ENCODE measurements at regions not wholly inside any gene's neighbourhood (a gene's known extent, or its start where the extent isn't known, plus 50 kb on each side); places are given as distances from the start of the nearest gene placed in this dataset.

DNA sequence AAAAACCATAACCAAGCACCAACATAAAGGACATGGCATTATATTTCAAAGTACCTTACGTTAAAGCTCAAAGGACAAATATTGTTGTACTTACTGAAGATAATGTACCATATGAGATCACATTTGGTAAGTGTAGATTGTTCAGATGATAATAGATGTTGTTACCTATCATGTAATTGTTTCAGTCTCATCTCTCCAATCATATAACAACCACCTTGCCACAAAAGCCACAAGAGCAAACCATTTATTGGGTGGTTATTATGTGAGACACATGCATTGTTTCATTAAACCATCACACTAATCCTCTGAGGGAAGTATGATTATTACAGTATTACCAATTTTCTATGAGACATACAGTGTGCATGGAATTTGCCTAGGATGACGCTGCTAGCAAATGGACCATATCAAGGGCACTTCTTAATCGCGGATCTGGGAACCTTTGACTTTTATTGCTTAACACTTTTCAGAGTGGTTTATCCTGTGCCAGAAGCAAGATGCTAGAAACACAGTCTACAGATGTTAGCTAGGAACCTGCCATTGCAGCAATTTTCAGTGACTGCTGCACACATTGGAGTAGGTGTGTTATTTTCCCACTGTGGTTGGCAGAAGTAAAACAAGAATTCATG is 149.8 kb upstream of the AKIRIN2 start:
- no peak for DNase-seq

DNA sequence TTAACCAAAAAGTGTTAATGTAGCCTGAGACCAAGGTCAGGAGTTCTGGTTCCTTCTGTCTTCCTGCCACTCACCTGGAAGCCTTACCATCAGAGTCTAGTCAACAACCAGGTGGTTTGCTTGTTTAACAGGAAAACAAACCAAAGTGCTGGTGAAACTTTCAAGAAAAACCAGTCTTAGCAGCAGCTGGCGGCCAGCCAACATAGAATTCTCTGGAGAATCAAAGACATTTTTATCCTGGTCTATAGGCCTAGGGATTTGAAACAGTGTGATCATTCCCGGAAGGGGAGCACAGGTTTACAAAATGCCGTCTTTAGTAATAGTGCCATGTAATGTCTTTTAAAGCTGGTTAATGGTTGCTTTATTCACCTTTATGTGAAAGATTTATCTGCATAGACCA is 146.6 kb upstream of the AKIRIN2 start:
- DNase-seq: no peak

DNA sequence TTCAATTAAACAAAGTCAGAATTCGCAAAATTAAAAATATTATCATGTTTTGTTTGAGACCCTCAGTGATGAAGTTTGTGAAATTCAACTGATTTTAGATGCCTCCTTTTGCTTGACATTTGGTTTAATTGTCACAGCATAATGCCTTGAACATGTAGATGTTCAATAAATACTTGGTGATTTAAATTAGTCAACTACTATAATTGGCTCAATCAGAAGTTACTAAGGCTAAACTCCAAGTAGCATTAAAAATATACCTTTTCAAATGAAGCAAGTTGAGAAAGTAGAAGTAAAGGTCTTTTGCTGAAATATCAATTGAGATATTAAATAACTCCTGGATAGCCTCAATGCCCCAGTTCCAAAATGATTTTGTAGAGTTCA is 145.8 kb upstream of the AKIRIN2 start:
- no peak for DNase-seq

DNA sequence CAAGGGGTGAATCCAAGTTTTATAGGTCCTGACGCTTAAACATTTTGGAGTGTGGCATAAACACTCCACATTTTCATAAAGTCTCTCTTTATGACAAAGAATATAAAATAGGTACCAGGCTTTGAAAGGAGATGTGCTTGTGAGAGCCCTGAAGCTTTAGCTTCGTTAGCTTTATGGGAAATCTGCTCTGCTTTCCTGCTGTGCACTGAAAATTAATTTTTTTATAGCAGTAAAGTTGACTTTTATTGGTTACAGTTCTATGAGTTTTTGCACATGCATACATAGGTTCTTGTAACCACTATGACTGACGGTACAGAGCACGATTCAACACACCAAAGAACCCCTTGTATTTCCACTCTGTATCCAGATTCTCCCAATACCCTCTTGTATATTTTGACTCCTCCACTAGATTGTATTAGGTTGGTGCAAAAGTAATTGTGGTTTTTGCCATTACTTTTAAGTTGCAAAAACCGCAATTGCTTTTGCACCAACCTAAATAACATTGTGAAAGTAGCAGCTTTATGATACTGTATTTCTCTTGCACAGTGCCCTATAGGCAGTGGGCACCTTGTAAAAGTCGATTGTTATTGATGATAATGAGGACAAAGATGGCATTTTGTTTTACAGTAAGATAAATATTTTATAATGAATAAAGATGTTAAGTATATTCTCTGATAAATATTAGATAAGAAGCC is 145.2 kb upstream of the AKIRIN2 start:
- no peak for DNase-seq

DNA sequence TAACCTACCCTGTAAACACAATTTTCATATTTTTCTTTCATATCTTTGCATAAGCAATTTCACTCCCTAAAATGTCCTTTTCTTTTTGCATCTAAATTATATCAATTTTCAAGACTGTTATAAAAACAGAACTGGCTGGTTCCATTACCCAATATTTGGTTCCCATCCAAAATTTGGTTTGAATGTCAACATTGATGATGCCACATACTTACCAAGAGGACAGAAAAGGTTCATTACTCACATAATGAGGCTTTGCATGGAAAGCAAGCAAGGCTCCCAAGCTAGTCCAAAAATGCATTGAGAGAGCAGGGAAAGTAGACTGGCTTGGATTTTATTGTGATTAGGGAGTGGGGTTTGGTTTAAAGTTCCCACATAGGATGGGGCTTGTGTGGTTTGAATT is 144.4 kb upstream of the AKIRIN2 start:
- no peak for DNase-seq

DNA sequence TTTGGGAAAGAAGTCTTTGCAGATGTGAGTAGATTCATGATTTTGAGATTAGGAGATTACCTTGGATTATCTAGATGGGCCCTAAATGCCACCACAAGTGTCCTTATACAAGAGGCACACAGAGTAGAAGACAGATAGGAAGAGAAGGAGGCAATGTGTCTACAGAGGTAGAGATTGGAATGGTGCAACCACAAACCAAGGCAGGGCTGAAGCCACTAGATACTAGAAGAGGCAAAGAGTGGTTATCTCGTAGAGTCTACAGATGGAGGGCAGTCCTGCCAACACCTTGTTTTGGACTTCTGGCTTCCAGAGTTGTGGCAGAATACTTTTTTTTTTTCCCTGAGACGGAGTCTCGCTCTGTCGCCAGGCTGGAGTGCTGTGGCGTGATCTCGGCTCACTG is 138.3 kb upstream of the AKIRIN2 start:
- no peak for DNase-seq

DNA sequence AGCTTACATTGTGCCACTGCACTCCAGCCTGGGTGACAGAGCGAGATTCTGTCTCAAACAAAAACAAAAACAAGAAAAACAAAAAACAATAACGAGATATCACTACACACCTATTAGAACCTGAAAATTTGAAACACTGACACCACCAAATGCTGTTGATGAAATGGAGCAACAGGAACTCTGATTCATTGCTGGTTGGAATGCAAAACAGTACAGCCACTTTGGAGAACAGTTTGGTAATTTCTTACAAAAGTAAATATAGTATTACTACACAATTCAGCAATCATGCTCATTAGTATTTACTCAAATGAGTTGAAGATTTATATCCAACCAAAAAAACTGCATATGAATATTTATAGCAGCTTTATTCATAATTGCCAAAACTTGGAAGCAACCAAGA is 135.8 kb upstream of the AKIRIN2 start:
- DNase-seq: no peak

DNA sequence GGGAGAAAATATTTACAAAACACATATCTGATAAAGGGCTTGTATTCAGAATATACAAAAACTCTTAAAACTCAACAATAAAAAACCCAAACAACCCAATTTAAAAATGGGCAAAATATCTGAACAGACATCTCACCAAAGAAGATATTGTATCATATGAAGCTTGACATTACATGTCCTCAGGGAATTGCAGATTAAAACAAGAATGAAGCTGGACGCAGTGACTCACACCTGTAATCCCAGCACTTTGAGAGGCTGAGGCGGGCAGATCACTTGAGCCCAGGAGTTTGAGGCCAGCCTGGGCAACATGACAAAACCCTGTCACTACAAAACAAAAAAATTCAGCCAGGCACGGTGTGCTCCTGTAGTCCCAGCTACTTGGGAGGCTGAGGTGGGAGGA is 135.4 kb upstream of the AKIRIN2 start:
- no peak for DNase-seq

DNA sequence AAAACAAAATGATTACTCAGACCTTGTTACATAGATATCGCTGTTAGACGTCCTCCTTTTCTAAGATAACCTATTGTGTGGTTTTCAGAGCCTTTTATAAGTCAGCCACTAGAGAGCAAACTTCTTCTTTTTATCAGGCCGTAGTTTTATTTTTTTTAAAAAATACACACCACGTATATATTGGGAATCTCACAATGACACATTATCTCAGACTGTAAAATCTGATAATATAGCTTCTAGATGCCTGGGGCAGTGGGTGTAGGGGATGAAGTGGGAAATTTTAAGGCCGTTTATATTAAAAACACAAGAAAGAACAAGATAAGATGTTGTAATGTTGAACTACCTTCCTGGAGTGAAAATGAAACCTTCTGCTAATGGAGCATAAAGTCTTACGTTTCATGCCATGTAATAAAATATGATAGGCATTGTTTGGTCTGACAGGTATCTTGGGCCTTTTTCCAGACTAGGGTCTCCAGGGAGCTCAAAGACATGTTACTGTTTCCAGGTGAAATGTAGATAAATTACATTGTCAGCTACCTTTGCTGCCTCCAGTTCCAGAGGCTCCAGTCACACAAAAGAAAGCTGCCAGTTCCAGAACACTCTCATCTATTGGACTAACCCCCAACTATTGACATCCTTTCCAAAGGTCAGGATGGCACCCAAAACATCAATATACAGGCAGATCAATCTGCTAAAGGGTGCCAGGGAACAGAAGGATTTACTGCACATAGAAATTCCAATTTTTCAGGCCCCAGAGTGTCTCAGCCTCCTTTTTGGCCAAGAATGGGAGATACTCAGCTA is 130.2 kb upstream of the AKIRIN2 start:
- peak; percentile 22 for DNase-seq

DNA sequence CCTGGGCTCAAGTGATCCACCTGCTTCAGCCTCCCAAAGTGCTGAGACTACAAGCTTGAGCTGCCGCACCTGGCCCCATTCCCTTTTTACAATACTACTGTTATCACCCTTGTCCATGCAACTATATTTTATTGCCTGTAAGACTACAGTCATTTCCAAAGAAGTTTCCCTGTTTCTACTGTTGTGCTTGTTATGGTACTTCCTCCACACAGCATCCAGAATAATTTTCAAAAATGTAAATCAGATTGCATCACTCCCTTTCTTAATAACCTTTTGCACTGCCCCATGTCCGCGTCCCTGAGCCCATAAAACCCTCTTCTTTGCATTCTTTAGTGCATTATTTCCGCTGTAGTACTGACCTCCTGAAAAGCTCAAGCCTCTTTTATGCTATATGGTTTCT is 128.9 kb upstream of the AKIRIN2 start:
- DNase-seq: no peak

DNA sequence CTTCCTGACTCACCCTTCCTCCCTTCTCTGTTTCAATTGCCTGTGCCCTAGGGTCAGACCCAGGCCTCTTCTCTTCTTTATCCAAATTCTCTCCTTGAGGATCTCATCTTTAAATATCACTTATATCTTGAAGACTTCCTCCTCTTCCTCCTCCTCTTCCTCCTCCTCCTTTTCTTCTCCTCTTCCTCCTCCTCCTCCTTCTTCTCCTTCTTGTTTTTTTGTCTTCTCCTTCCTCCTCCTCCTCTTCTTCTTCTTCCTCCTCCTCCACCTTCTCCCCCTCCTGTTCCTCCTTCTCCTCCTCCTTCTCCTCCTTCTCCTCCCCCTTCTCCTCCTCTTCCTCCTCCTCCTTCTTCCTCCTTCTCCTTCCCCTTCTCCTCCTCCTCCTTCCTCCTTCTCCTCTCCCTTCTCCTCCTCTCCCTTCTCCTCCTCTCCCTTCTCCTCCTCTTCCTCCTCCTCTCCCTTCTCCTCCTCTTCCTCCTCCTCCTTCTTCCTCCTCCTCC is 127.6 kb upstream of the AKIRIN2 start:
- no peak for DNase-seq

DNA sequence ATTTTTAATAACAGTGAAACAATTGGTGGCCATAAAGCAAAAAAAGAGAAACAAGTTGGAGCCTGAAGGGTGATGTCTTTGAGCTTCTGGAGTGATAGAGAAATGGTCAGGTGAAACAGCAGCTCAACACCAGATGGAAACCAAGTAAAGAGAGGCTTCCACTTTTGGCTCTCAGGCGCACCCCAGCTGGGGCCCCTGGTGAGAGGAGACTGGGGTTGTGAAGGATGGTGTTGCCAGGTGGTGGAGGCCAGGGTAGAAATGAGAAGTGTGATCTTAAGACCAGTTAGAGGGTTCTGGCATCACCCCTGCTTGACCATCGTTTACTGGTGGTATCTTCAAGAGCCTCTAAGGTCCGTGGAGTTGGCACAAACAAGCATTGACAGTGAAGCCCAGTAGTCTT is 126.0 kb upstream of the AKIRIN2 start:
- no peak for DNase-seq

DNA sequence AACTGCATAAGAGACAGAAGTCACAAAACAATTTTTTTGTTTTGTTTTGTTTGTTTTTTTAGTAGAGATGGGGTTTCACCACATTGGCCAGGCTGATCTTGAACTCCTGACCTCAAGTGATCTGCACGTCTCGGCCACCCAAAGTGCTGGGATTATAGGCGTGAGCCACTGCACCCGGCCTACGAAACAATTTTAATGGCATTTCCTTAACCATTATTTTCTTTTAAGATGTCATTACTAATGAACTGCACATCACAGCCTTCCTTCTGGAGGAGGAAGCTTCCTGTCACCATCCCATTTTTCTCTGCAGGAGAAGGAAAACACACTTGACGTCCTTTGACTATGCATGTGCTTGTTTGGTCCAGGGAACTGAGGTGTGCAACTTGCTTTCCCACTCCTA is 125.3 kb upstream of the AKIRIN2 start:
- DNase-seq: peak; percentile 27

DNA sequence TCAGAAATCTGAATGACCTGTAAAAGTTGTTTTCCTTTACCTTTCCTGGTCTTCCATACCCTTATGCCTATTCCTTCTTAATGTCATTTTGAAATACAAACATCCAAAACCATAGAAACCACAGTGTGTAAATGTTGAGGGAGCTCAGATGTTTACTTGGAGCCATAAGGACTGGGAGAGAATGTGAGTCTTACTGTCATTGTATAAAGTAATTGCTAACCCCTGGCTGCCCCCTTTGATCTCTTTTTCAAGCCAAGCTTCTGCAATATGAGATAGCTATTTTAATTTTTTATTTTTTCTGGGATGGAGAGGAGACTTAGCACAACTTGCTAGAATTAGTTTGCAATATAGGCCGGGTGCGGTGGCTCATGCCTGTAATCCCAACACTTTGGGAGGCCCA is 124.4 kb upstream of the AKIRIN2 start:
- DNase-seq: peak; percentile 35

DNA sequence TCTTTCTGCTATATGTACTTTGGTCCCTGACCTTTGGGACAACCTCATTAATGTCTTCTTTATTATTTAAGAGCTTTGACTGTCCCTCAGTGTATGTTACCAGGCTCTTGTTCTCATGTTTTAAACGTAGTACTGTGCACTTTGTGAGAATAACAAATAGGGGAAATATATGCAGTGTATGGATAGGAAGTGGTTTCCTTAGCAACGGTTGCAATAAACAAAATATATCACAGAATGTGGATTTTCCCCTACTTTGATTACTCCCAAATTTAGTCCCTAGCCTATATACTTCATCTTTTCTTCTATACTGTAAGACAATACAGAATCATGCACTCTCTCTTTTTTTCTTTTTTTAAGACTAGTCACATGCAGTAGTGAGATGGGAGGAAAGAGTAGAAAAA is 123.8 kb upstream of the AKIRIN2 start:
- peak; percentile 35 for DNase-seq

DNA sequence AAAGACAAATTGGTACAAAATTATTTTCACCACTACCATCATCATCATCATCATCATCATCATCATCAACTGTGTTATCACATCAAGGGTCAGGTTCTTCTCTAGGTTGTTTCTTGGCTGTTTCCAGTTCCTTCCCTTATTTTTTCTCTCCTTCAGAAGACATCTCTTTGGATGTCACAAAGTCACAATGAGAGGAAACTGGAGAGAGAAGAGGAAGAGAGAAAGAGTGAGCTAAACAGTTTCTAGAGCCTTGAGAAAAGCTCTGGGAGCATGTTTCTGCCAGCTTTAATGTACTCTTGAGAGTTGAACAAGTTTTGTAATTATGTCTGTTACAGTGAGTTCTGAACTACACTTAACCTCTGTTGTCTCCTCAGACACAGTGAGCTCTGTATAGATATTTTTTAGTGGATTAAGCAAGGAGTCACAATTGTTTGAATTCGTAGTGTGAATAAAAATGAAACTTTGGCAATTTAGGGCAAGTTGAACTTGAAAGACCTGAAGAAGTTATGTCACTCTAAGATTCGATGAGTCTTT is 123.0 kb upstream of the AKIRIN2 start:
- DNase-seq: no peak

DNA sequence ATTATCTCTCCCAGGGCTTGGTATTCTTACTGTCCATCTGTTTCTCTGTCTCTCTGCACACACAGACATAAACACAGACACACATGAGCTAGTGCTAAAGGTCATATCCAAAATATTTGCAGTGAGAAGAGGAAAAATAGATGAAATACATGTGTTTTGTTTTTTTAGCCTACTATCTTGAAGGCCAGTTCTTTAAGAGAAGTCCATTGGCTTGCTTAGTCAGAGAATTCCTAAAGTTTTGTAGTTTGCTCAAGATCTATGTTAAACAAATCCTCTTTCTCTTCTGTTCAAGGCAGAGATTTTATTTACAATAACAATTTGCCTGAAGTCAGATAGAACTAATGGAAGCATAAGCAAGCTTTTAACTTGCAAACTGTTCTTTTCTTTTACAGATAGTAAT is 120.0 kb upstream of the AKIRIN2 start:
- no peak for DNase-seq

DNA sequence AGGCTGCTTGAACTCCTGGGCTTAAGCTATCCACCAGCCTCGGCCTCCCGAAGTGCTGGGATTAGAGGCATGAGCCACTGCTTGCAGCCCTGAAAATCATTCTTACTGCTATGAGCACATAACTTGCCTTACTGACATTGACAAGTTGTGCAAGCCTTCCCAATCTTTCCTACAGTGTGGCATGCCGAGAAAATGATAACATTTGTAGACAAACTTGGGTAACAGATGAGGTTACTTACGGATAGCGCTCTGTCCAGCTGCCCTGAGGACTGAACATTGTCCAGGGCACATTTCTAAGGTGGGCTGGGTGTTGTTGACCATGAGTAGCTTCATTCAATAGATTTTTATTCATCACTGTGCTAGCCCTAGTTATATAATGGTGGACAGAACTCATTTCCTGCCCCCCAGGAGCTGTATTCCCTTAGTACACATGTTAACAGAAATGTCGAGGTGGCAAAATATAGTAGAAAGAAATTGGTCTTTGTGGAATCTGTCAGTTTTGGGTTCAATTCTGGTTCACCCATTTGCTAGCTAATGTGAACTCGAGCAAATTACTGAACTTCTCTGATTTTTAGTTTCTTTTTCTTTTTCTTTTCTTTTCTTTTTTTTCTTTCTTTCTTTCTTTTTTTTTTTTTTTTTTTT is 118.4 kb upstream of the AKIRIN2 start:
- DNase-seq: no peak

DNA sequence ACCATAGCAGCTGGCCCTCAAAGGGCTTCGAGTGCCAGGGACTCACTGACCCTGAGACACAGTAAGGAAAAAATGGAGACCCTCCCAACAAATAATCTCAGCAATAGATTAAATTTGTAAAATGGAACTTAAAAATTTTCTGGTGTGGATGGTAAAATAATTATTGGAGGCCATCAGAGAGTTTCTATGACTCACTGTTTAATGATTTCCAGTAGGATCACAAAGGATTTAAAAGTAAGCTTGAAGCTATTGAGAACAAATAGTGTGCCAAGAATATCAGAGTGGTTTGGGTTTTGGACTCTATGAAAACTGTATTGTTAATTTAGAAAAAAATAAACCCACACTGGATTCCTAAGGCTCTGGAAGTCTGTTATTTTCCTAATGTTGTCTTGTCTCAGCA is 115.2 kb upstream of the AKIRIN2 start:
- no peak for DNase-seq

DNA sequence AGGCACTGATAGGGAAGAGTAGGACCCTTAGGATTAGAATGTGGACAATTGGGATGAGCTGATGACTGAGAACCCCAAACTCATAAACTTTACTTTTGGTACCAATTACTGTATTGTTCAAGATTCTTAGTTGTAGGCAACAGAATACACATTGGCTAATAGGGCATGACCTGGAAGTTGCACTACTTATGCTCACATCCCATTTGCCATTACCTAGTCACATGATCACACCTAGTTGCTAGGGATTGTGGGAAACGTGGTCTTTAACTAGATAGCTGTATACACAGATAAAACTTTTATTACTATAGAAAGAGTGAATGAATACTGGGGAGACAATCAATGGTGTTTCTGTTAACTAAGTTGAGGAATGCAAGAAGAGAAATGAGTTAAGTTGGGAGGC is 113.4 kb upstream of the AKIRIN2 start:
- no peak for DNase-seq

DNA sequence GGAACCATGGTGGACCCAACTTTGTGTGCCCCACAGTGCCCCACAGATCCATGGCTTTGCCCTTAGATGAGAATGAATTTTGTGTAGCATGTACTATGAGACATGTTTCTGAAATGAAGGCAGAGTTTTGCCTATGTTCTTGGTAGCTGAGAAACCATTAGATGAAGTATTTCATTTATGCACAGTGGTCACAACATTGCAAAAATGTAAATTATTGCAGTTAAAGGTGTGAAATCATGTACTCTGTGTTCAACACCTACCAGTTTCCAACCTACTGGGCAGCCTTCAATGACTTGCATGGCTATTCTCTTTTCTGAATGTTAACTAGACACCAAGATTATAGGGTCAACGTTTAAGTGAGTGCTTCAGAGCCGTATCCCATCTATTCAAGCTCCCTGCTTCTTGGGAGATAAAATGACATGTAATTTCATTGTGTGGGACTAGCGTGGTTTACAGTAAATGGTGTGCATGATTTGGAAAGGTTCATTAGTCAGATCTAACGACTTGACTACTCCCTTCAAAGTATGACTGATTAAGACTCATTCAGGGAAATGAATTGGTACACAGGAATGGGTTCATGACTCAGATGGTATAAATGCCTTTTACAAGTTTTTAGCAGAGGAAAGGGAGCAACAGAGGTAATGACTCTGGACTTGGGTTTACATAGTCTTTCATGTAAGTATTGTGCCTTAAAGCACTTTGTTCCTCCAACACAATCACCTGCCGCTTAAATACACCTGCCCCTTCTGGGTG is 106.1 kb upstream of the AKIRIN2 start:
- DNase-seq: no peak

DNA sequence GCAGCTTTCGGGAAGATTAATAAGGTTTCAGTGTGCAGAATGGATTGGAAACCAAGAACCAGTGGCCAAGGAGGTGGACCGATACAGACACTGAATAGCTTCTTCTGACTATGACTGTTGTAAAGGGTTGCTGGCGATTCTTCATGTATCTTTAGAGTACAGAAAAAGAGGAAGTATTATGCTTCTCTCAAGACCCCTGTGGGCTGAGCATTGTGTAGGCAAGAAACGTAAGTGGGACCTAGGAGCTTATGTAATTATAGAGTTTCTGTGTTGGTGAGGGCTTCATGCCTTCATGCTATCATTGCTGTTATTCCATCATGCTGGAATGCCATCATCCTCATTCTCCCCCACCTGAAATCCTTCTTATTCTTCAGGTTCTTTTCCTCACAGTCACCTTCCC is 105.4 kb upstream of the AKIRIN2 start:
- DNase-seq: no peak
